ENCODE measurements at regions not wholly inside any gene's neighbourhood (a gene's known extent, or its start where the extent isn't known, plus 50 kb on each side); places are given as distances from the start of the nearest gene placed in this dataset.
"Not testable (repeated sequence)": the region's sequence is repeated elsewhere in the genome, so short reads cannot be mapped to it uniquely, and the experiment has no call there.

- peak; percentile 57 for DNase-seq
Observed at GRCh38 chr6:74070091-74070490, 374.1 kb downstream of the CD109 start.

GRCh38 chr6:74069089-74069581 lies 373.1 kb downstream of the CD109 start:
- DNase-seq = peak; percentile 81

DNA sequence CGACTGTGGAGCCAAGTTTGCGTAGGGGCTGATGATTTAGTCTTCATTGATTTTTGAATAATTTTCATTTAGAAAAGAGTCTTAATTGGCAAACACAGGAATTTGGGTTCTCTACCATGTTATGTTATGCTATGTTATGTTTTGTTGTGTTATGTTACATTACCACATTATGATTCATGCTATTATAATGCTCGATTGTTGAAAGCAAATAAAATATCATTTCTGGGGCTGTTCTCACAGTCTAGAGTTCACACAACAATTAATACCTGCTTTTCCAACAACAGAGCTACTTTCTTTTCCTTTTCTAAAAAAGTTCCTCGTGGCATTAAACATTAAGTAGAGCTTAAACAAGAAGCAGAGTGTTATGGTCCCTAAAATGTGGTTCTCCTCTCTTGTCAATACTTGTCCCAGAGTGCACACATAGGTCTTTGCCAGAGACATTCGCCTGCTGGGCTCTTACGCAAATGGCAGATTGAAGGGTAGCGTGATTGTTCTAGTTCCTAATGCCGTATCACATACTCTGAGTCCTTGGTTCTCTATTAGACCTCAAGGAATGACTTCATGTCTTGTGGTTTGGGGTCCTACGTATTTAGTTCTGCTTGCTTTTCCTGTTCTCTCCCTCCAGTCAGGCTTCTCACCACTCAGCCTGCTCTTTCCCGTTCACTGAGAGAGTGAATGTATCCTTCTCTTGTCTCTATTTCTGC lies 370.3 kb downstream of the CD109 start:
- peak; percentile 40 for DNase-seq

DNA sequence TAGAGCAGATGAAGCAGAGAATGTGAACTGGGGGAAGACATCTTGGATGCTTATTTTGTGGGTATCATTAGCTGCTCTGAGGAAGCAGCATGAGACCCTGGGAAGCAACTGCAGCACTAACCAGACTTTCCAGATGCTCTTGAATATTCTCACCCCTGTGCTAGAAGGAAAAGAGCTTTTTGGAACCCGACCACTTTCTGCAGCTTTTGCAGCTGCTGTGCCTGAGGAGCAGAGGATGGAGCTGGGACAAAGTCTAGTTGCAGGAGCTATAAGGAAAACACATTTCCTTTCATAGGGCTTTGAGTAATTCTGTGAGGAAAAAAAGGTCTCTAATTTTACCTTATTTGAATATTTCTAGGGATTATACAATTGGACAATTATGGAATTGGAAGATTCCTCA lies 369.7 kb downstream of the CD109 start:
- no peak for DNase-seq

- DNase-seq = no peak
Observed at GRCh38 chr6:74063391-74063790, 367.4 kb downstream of the CD109 start.

GRCh38 chr6:74061201-74061600 lies 365.2 kb downstream of the CD109 start:
- no peak for DNase-seq

DNA sequence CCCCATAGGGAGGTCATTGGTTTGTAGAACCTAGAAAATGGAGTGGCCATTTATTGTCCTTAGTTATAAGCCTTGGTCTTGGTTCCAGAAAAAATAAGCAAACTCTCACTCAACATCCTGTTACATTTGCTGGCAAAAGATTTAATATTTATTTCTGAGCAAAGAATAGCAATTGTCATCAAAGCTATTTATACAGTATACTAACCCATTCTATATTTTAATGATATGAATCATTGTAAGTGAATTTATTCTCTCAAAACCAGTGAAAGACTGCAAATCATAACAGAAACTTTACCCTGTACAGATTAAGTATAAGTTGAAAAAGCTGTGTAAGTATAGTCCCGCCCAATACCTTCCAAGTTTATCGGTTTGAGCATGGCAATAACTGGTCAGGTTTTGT lies 364.4 kb downstream of the CD109 start:
- no peak for DNase-seq

DNA sequence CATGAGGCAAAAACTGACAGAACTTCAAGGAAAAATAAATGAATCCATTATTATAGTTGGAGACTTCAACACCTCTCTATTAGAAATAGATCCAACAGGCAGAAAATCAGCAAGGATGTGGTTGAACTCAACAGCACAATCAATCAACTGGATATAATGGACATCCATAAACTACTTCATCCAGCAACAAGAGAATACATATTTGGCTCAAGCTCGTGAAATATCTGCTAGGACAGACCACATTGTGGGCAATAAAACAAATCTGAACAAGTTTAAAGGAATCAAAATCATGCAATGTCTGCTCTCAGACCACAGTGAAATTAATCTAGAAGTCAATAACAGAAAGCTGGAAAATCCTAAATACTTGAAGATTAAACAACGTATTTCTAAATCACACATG lies 362.6 kb downstream of the CD109 start:
- no peak for DNase-seq

DNA sequence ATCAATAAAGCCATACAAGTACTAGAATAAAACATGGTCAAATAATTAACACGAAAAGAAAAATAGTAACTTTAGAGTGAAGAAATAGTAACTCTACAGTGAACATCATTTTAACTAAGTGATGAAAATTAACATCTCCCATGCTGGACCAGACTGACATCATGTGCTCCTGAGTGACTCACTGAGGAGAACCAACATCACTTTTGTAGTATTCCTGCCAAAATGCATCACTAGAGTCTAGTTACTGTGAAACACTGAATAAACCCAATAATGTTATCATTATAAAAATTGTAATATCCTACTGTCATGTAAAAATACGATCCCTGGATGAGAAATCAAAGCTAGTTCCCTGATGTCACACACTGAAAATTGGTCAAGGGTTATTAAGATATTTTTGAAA lies 361.3 kb downstream of the CD109 start:
- DNase-seq = peak; percentile 11

DNA sequence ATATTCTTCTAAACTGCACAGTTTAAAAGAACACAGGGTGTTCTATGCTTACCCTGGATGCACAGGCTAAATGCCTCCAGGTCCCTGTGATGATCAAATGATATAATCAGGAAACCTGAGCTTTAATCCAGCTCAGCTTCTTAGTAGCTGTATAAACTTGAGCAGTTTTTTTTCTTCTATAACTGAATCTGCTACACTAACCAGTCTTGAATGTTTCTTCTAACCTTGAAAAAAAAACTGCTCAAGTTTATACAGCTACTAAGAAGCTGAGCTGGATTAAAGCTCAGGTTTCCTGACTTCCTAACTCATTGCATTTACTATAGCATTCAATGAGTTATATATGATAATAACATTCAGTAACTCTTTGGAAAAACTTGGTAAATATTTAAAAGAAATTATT lies 358.2 kb downstream of the CD109 start:
- no peak for DNase-seq

DNA sequence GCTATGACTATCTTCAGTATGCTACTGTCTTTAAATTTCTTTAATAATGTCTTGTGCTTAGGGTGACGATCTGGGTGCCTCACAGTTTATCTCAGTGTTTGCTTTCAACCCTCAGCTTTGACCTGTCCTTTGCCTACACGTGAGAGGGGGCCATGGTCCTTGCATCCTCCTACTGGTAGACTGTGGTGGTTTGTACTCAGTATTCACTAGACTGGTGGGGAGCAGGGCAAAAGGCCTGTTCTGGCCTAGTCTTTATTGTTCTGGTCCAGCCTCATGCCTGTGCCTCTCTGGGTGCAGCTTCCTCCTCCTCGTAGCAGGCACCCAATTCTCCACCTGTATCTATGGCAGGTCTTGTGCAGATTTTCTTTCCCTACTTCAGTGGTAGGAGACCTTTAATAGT lies 354.9 kb downstream of the CD109 start:
- no peak for DNase-seq

GRCh38 chr6:74048387-74048786 lies 352.4 kb downstream of the CD109 start:
- DNase-seq = no peak

DNA sequence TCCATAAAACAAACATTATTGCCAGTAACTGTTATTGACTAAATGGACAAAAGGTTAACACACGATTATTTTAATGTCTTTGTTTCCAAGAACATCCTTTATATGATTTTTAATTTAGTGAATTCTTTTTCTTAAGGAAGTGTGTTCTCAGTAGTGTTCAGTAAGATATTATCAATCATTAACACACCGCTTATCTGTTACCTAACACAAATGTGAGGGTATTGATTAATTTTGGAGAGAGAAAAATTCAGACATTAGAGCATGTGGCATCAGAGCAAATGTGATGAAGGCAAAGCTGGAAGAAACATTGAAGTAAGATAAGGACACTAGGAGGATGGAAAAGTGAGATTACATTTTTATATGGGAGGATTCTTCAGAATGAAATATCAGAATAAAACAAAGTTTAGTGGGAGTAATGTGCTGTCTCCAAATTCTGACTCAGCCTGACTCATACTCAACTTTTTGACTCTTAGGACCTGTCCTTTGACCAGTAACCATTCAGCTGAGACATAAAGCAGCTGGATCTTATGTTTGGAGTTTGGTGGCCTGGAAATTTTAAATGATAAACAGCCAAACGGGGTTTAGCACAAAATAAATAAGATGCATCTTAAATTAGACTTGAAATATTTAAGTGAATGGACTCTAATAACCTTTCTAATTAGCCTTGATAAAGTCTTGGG lies 348.6 kb downstream of the CD109 start:
- peak; percentile 68 for DNase-seq

DNA sequence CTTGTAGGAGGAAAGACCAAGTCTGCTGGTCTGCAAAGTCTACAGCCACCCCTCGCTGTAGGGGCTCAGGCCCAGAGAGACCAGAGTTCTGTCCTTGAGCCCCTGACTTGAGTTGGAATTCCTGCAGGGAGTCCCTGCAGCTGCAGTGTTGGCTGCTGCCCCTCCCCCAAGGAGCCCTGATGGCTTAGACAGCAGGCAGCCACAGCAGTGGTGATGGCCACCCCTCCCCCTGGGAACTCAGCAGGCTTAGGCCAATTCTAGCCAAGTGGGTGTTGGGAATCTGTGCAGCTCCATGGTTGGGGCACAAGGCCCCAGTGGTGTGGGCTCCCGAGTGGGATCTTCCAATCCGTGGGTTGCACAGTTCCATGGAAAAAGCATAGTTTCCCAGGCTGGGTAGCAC lies 345.4 kb downstream of the CD109 start:
- DNase-seq = no peak

DNA sequence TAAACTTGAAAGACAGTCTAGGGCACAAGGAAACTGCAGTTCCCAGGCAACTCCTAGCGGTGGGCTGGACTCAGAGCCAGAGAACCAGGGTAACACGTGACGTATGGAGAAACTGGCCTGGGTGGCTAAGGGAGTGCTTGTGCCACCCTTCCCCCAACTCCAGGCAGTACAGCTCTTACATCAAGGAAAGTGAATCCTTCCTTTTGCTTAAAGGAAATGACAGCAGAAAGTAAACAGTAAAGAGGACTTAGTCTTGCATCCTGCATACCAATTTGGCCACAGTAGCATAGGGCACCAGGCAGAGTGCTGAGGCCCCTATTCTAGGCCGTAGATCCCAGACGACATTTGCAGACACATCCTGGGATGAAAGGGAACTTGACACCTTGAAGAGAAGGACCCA lies 322.8 kb downstream of the CD109 start:
- DNase-seq = no peak

DNA sequence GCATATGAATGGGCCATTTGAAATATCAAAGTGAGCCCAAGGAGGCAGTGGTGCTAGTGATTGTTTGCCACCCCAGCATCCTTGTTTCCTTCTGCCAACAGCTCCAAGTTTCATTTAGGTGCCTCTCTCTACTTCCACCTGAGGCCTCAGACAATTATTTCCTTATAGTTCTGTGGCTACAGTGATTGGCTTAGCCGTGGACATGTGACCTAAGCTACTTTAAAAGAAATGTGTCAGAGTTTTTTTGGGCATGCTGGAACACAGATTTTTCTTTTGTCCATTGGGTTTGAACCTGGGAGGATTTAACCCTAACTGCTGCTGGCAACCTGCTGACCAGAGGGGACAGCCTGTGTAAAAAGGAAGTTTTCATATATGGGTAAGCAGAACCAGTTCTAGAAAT lies 319.4 kb downstream of the CD109 start:
- no peak for DNase-seq

DNA sequence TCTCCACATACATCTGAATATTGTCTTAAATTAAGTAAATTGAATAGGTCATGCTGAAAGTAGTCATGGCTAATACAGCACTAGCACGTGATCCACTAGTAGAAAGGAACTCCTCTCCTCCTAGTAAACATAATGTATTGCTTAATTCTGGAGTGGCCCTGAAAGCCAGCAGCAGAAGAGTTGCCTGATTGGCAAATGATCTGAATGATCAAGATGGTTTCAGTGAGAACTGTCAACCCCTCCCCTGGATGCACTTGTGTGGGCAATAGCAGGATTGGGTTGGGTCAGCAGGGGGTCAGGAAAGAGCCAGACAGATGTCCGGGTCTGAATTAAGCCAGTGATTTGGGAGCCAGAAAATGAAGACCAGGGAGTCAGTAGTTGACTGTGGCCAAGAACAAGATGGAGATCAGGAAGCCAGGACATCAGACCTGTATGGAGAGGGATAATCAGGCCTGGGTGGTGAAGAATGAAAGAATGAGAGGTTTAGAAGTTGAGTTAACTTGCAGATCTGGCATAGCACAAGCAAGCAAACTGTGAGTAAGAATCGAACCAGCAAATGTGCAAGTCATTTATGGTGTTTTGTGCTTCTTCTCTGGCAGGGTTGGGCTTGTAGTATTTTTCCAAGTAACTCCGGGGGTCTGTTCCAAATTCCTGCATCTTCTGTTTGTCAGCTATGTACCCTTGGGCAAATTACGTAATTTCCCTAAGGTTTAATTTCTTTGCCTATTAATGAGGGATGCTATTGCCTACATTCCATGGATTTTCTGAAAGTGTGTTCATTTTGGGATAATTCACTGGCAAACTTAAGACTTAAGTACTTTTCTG lies 304.9 kb downstream of the CD109 start:
- DNase-seq = no peak

DNA sequence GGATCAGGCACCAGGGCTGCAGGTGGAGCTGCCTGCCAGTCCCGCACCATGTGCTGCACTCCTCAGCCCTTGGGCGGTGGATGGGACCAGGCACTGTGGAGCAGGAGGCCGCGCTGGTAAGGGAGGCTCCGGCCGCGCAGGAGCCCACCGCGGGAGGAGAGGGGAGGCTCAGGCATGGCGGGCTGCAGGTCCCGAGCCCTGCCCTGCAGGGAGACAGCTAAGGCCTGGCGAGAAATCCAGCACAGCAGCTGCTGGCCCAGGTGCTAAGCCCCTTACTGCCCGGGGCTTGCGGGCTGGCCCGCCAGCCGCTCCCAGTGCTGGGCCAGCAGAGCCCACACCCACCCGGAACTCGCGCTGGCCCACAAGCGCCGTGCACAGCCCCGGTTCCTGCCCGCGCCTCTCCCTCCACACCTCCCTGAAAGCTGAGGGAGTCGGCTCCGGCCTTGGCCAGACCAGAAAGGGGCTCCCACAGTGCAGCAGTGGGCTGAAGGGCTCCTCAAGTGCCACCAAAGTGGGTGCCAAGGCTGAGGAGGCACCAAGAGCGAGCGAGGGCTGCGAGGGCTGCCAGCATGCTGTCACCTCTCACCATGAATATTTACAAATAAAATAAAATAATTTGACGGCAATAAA lies 294.7 kb downstream of the CD109 start:
- not testable (repeated sequence) for DNase-seq

DNA sequence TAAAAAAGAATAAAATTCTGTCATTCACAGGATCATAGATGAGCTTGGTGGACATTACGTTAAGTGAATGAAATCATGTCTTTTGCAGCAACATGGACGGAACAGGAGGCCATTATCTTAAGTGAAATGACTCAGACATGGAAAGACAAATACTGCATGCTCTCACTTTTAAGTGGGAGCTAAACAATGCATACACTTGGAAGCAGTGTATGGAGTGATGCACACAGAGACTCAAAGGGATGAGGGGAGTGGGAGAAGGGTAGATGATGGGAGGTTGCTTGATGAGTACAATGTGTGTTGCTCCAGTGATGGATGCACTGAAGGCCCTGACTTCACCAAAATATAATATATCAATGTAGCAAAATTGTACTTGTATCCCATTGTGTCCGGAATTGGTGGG lies 293.4 kb downstream of the CD109 start:
- no peak for DNase-seq

DNA sequence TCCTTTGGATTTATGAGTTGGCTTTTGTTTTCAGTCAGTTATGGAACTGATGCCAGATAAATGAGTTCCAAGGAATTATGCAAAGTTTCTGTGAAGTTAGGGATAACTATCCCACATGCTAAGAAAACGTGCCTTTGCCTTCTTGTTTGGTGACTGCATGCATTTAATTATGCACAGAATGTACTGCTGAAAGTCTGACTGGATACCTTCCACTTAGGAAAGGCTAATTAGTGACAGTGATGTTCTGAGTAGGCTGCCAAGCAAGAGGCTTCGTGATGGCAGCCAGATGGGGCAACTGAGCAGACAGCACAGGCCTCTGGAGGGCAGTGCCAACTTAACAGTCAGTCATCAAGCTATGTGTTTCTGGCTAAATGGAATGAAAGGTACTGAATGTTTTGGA lies 289.9 kb downstream of the CD109 start:
- peak; percentile 49 for DNase-seq

DNA sequence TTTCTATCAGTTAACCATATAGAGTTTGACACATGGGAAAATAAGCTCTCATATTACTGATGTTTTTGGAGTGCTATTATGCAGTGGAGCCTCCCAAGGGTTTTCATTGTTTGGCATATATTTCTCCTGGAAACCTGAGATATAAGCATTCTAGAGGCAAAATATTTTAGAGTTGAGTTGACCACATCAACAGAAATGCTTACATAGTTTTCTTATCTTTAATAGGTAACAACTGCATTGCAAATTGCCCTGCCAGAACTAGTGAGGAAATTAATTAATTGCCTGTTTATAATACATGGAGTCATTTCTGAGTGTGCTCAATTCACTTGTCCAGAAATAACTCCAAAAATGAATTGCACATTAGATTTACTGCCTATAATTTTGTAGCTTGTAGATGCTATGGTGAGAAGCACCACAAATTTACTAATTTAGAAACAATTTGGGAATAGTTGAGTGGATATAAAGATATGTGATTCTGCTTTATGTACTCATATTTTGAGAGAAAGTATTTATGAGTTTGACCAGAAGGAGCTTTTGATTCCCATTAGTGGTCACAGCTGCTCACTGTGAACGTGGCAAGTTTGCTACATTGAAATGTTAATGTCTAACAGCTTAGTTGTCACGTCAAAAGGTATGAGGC lies 288.7 kb downstream of the CD109 start:
- DNase-seq = no peak

GRCh38 chr6:73983367-73983766 lies 287.4 kb downstream of the CD109 start:
- peak; percentile 41 for DNase-seq

GRCh38 chr6:73980096-73980495 lies 284.1 kb downstream of the CD109 start:
- no peak for DNase-seq
